Progenitor cell of endocrine pancreas (in vitro differentiated cells): ENCODE measurements at regions not wholly inside any gene's neighbourhood (a gene's known extent, or its start where the extent isn't known, plus 50 kb on each side); places are given as distances from the start of the nearest gene placed in this dataset.

Experiments used
- DNase-seq: peaks from one replicate; pipeline ENCODE4 v3.0.0; 2021; ENCODE audit warnings: low spot score; ENCODE audit not compliant: unreplicated experiment
- H3K27ac Mint-ChIP-seq: 2 replicates; pipeline ENCODE4 v1.8.0; 2021; ENCODE audit warnings: mild to moderate bottlenecking, moderate library complexity, mixed read lengths
- H3K27me3 Mint-ChIP-seq: 2 replicates; pipeline ENCODE4 v1.8.0; 2021; ENCODE audit warnings: mixed read lengths
- H3K36me3 Mint-ChIP-seq: 2 replicates; pipeline ENCODE4 v1.8.0; 2022; ENCODE audit warnings: mixed read lengths; ENCODE audit not compliant: insufficient read depth
- H3K4me1 Mint-ChIP-seq: 2 replicates; pipeline ENCODE4 v1.8.0; 2021; ENCODE audit warnings: low read depth, mixed read lengths
- H3K4me3 Mint-ChIP-seq: 2 replicates; pipeline ENCODE4 v1.8.0; 2021; ENCODE audit warnings: low read depth, mild to moderate bottlenecking, moderate library complexity, mixed read lengths
- H3K9me3 Mint-ChIP-seq: 2 replicates; pipeline ENCODE4 v1.8.0; 2021; ENCODE audit warnings: low read depth, mixed read lengths
- CTCF ChIP-seq: fragments of 200-600 bp; sonication (generic); IDR thresholded peaks from one replicate; pipeline ENCODE4 v1.5.0; 2021; ENCODE audit warnings: antibody characterized with exemption, mild to moderate bottlenecking; ENCODE audit not compliant: unreplicated experiment

DNA sequence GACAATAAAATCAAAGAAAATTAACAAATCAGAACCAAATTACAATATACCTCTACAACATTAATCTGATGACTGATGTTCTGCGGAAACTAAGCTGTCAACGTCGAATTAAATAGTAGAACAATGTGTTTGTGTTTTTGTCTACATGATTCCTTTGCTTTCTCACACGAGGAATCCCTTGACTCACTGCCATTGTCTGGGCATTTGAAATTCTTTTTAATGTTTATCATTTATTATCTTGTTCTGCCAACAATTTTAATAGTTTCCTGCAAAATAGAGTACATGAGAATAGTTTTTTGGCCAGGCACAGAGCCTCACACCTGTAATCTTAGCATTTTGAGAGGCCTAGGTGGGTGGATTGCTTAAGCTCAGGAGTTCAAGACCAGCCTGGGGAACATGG lies 76.6 kb upstream of the KRAS start:
- no peak overlapping the region for H3K4me3 Mint-ChIP-seq
- H3K27me3 Mint-ChIP-seq: no peaks in the 10 kb centered on the region
- H3K36me3 Mint-ChIP-seq: no peaks in the 10 kb centered on the region
- no peak for DNase-seq
- H3K9me3 Mint-ChIP-seq: no peaks in the 10 kb centered on the region
- TF ChIP-seq CTCF: no peak
- peaks cover 6% of the 10 kb centered on the region for H3K4me1 Mint-ChIP-seq
- H3K27ac Mint-ChIP-seq: no peak overlapping the region

GRCh38 chr12:25326326-25326725 lies 75.6 kb upstream of the KRAS start:
- H3K27ac Mint-ChIP-seq: no peak overlapping the region
- peaks cover 8% of the 10 kb centered on the region for H3K4me1 Mint-ChIP-seq
- H3K9me3 Mint-ChIP-seq: no peaks in the 10 kb centered on the region
- H3K27me3 Mint-ChIP-seq: no peaks in the 10 kb centered on the region
- no peaks in the 10 kb centered on the region for H3K36me3 Mint-ChIP-seq
- no peak for TF ChIP-seq CTCF
- no peak overlapping the region for H3K4me3 Mint-ChIP-seq
- DNase-seq: no peak

- Mint-ChIP-seq H3K27me3 (no peaks in the 10 kb centered on the region), H3K4me3 (no peak overlapping the region)
- TF ChIP-seq CTCF: no peak
These were observed 74.1 kb upstream of the KRAS start for GRCh38 chr12:25324861-25325260.

GRCh38 chr12:25323581-25323982 lies 72.9 kb upstream of the KRAS start:
- no peak for TF ChIP-seq CTCF
- Mint-ChIP-seq H3K4me3 (no peak overlapping the region), H3K9me3 (no peaks in the 10 kb centered on the region), H3K4me1 (peaks cover 26% of the 10 kb centered on the region), H3K27ac (no peak overlapping the region), H3K36me3 (no peaks in the 10 kb centered on the region), H3K27me3 (no peaks in the 10 kb centered on the region)
- DNase-seq: no peak

More at GRCh38 chr12:25324861-25325260, 74.1 kb upstream of the KRAS start:
- Mint-ChIP-seq H3K4me1 (peaks cover 18% of the 10 kb centered on the region), H3K36me3 (no peaks in the 10 kb centered on the region), H3K27ac (no peak overlapping the region), H3K9me3 (no peaks in the 10 kb centered on the region)
- no peak for DNase-seq

GRCh38 chr12:25322918-25323531 lies 72.3 kb upstream of the KRAS start:
- Mint-ChIP-seq H3K27ac (no peak overlapping the region), H3K9me3 (no peaks in the 10 kb centered on the region), H3K4me3 (no peak overlapping the region), H3K4me1 (peaks cover 22% of the 10 kb centered on the region), H3K36me3 (no peaks in the 10 kb centered on the region), H3K27me3 (no peaks in the 10 kb centered on the region)
- DNase-seq: no peak
- TF ChIP-seq CTCF: no peak
